CD4-positive, alpha-beta T cell (primary cell): ENCODE measurements at regions not wholly inside any gene's neighbourhood (a gene's known extent, or its start where the extent isn't known, plus 50 kb on each side); places are given as distances from the start of the nearest gene placed in this dataset.

ENCODE experiments used
- ATAC-seq: fragments of 200-7000 bp; cut with Tn5 transposase; one replicate; pipeline ENCODE4 v1.10.0; 2022; ENCODE audit warnings: mild to moderate bottlenecking; ENCODE audit not compliant: poor library complexity
- CTCF ChIA-PET: fragments of 350-600 bp; sonication (Branson Sonifier 250); formaldehyde crosslinking; loops from one replicate; lab custom pipeline; 2021; ENCODE audit warnings: antibody characterized with exemption, inconsistent platforms; lab: Charles Lee
- POLR2A ChIA-PET: fragments of 350-600 bp; sonication (Branson Sonifier 250); formaldehyde crosslinking; loops from one replicate; lab custom pipeline; 2021; ENCODE audit warnings: antibody characterized with exemption, inconsistent platforms; lab: Charles Lee
- DNase-seq, 14 experiments: peaks; one replicate each; pipeline ENCODE4 v3.0.0-alpha.2; 2013 to 2020; ENCODE audit warnings: mixed read lengths in 2 of 14
- H3K27ac ChIP-seq, 2 donors: one replicate each; pipeline versions ENCODE4 v1.5.1 to v1.7.0; 2013; ENCODE audit warnings: low read length in 2 of 2, low read depth in 1 of 2, mild to moderate bottlenecking in 1 of 2
- H3K27me3 ChIP-seq, 2 experiments: 1 replicate in 1 of 2; 2 replicates in 1 of 2; pipeline versions ENCODE4 v1.6.1 to v1.7.0; 2013; ENCODE audit warnings: low read length in 2 of 2, control low read depth in 1 of 2, mild to moderate bottlenecking in 1 of 2, moderate library complexity in 1 of 2; ENCODE audit not compliant: insufficient read depth in 2 of 2, control insufficient read depth in 1 of 2
- H3K36me3 ChIP-seq: one replicate; pipeline ENCODE4 v1.6.1; 2013; ENCODE audit warnings: low read length, control low read depth; ENCODE audit not compliant: insufficient read depth
- H3K4me1 ChIP-seq: one replicate; pipeline ENCODE4 v1.6.1; 2013; ENCODE audit warnings: low read length, control low read depth; ENCODE audit not compliant: insufficient read depth
- H3K4me3 ChIP-seq: one replicate; pipeline ENCODE4 v1.5.1; 2013; ENCODE audit warnings: mild to moderate bottlenecking, low read length, moderate library complexity
- H3K9me3 ChIP-seq, 2 experiments: 1 replicate in 1 of 2; 2 replicates in 1 of 2; pipeline versions ENCODE4 v1.6.1 to v1.7.0; 2013; ENCODE audit warnings: low read length in 2 of 2, mild to moderate bottlenecking in 2 of 2, control low read depth in 1 of 2, moderate library complexity in 1 of 2; ENCODE audit not compliant: control insufficient read depth in 1 of 2, insufficient read depth in 1 of 2
- H3K27ac Mint-ChIP-seq: one replicate; pipeline ENCODE4 v1.8.0; 2020; ENCODE audit warnings: mixed read lengths
- H3K27me3 Mint-ChIP-seq: one replicate; pipeline ENCODE4 v1.8.0; 2021; ENCODE audit warnings: mixed read lengths
- H3K36me3 Mint-ChIP-seq: one replicate; pipeline ENCODE4 v1.8.0; 2021; ENCODE audit warnings: low read depth, mixed read lengths
- H3K4me1 Mint-ChIP-seq: one replicate; pipeline ENCODE4 v1.8.0; 2021; ENCODE audit warnings: low read depth, mixed read lengths
- H3K4me3 Mint-ChIP-seq: one replicate; pipeline ENCODE4 v1.8.0; 2020; ENCODE audit warnings: mild to moderate bottlenecking, mixed read lengths
- H3K9me3 Mint-ChIP-seq: one replicate; pipeline ENCODE4 v1.8.0; 2020; ENCODE audit warnings: mixed read lengths
- CTCF ChIP-seq: fragments of 200-600 bp; IDR thresholded peaks from one replicate; pipeline ENCODE4 v1.8.0; 2022; ENCODE audit warnings: antibody characterized with exemption, mild to moderate bottlenecking
- intact Hi-C, 2 experiments: fragments of 100-400 bp; cut with DNase I in 1 of 2; cut with micrococcal nuclease in 1 of 2; formaldehyde crosslinking; loops; one replicate each; pipeline versions ENCODE4 v1.15.1 to v1.9.0; 2023 to 2025; cut with DNase I, micrococcal nuclease

GRCh38 chr2:224209555-224210285, 170.6 kb upstream of the SERPINE2 start:
- Histone ChIP-seq H3K4me1 (no peaks in the 10 kb centered on the region), H3K4me3 (no peak overlapping the region), H3K27ac (no peak overlapping the region), H3K9me3 (no peaks in the 10 kb centered on the region), H3K36me3 (no peaks in the 10 kb centered on the region), H3K27me3 (no peaks in the 10 kb centered on the region)
- DNase-seq (no peak), ATAC-seq (no peak)
- ChIA-PET POLR2A (no interaction called here), CTCF (no interaction called here)
- H3K4me3 Mint-ChIP-seq, result no peak overlapping the region
- TF ChIP-seq CTCF, result no peak
- H3K27ac Mint-ChIP-seq, result no peak overlapping the region
- H3K27me3 Mint-ChIP-seq, result peaks cover 10% of the 10 kb centered on the region
- no peaks in the 10 kb centered on the region for H3K36me3 Mint-ChIP-seq
- H3K9me3 Mint-ChIP-seq, result no peaks in the 10 kb centered on the region
- intact Hi-C loops, result no loop called here
- no peaks in the 10 kb centered on the region for H3K4me1 Mint-ChIP-seq

- Mint-ChIP-seq H3K36me3 (no peaks in the 10 kb centered on the region), H3K9me3 (no peaks in the 10 kb centered on the region), H3K27ac (no peak overlapping the region), H3K27me3 (peaks cover 13% of the 10 kb centered on the region), H3K4me1 (no peaks in the 10 kb centered on the region), H3K4me3 (no peak overlapping the region)
- Histone ChIP-seq H3K27me3 (peaks cover 0 to 7% of the 10 kb centered on the region in 2 experiments), H3K9me3 (no peaks in the 10 kb centered on the region), H3K36me3 (no peaks in the 10 kb centered on the region), H3K27ac (no peak overlapping the region), H3K4me3 (no peak overlapping the region), H3K4me1 (no peaks in the 10 kb centered on the region)
- intact Hi-C loops, result no loop called here
- no peak for DNase-seq
- no peak for ATAC-seq
- TF ChIP-seq CTCF, result no peak
- ChIA-PET POLR2A (no interaction called here), CTCF (no interaction called here)
Observed at GRCh38 chr2:224208443-224208842, 169.4 kb upstream of the SERPINE2 start.

GRCh38 chr2:224208007-224208406, 168.9 kb upstream of the SERPINE2 start:
- Histone ChIP-seq H3K27me3 (peaks cover 0 to 7% of the 10 kb centered on the region in 2 experiments), H3K4me3 (no peak overlapping the region), H3K9me3 (no peaks in the 10 kb centered on the region), H3K4me1 (no peaks in the 10 kb centered on the region), H3K36me3 (no peaks in the 10 kb centered on the region), H3K27ac (no peak overlapping the region)
- intact Hi-C loops, result no loop called here
- Mint-ChIP-seq H3K27me3 (peaks cover 15% of the 10 kb centered on the region), H3K27ac (no peak overlapping the region), H3K4me3 (no peak overlapping the region), H3K9me3 (no peaks in the 10 kb centered on the region), H3K4me1 (no peaks in the 10 kb centered on the region), H3K36me3 (no peaks in the 10 kb centered on the region)
- DNase-seq, result no peak
- ATAC-seq, result no peak
- ChIA-PET CTCF (no interaction called here), POLR2A (interaction anchor here (0.7 kb wide), 1 partner anchor 786 kb away, joined by 3 read pairs; no protein-coding TSS in a partner anchor)
- no peak for TF ChIP-seq CTCF
